HG02943 (cell line): ENCODE measurements at regions not wholly inside any gene's neighbourhood (a gene's known extent, or its start where the extent isn't known, plus 50 kb on each side); places are given as distances from the start of the nearest gene placed in this dataset.

Source experiments
- ATAC-seq: cut with Tn5 transposase; IDR thresholded peaks from one replicate; pipeline ENCODE4 v1.9.1; 2021; ENCODE audit warnings: mild to moderate bottlenecking, low read depth, moderate library complexity; ENCODE audit not compliant: unreplicated experiment

DNA sequence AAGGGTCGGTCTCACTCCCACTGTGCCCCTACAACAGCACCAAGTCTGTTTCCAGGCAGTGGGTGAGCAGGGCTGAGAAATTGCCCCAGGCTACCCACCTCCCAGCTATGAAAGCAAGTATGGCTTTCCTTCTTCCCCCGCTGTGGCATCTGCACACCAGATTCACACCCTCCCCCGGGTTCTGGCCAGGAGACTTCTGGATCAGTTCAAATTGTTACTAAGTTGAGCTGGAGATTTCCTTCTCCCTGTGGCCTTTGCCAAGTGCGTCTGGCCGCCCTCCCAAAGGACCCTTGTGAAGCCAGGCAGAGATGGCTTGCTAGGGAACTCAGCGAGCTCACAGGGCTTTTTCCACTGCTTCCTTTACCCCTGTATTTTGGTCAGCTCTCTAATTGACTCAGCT lies 555.4 kb downstream of the SH2D4B start:
- ATAC-seq = no peak

DNA sequence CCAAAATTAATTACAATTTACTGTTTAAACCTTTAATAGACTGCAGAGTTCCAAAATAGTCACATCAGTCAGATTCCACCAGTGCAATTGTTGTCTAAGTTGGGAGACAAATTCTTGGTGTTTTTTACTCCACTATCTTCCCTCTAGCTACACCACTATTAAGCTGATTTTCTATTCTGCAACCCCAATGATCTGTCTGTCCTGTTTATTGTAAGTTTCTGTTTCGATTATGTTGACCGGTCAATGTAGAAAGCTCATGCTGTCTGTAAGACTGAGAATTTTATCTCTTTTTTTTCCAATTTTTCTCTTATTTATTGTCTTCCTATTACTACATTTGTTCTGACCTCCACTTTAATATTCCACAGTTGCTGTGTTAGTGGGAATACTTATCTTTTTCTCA lies 557.5 kb downstream of the SH2D4B start:
- ATAC-seq = no peak

DNA sequence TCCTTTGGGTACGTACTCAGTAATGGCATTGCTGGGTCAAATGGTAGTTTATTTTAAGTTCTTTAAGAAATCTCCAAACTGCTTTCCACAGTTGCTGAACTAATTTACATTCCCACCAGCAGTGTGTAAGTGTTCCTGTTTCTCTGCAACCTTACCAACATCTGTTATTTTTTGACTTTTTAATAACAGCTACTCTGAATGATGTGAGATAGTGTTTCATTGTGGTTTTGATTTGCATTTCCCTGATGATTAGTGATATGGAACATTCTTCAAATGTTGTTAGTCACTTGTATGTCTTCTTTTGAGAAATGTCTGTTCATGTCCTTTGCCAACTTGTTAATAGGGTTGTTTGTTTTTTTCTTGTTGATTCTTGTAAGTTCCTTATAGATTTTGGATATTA lies 558.9 kb downstream of the SH2D4B start:
- no peak for ATAC-seq

DNA sequence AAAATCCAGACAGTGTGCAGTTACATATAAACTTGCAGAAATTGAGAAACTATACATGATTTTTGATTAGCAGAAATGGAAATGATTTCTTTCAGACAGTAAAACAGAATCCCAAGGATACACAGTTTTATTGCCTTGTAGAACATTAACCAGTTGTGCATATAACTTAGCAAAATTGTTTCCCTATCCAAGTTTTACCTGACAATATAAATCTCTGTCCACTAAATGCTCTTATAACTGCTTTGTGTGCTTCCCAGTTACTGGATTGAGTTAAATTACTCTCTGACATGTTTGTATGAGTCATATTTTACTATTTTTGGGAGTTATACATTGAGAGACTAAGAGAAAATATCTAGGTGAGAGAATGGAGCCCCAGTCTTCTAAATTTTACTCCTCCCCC lies 563.4 kb downstream of the SH2D4B start:
- no peak for ATAC-seq

DNA sequence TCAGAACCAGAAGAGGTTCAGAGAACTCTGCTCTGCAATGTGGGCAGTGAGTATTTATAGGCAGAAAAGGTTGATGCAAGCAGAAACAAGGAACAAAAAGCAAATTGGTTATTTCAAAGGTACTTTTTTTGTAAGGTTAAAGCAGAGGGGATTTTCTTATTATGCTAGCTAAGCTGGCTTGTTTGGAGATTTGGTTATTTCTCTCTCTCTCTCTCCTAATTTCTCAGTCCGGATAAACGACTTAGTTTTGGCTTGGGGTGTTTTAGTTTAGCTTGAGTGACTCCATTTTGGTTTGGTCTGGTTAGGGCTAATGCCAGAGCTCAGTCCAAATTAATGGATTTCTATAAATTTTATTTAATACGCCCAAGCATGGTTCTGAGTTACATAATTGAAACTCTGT lies 566.8 kb downstream of the SH2D4B start:
- no peak for ATAC-seq

DNA sequence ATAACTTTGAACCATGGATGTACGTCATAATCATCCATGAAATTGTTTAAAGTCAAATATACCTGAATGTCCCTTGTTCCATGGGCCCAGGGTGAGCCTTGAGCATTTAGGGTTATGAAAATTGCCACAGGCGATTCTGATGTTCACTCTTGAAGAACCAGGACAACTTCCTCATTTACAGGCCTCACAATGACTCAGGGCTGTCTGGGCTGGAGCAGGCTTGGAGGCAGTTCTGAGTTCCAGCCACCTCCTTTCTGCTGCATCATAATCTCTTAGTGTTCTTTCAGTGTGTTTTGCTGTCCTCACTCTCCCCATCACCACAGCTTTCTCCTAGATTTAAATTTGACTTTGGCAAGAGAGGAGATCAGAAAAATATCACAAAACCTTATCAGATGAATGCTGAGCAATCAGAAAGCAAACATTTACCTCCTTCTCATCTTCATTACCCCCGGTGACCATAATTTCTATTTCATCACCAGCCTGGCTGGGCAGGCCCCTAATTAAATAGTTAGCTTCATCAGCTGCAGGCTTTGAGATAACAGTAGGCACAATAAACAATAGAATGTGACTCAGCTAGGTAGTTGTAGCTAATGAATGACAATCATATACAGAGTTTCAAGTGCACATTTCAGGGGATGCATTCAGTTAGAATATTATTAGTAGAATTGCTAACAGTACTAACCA lies 571.0 kb downstream of the SH2D4B start:
- ATAC-seq = peak; percentile 80

DNA sequence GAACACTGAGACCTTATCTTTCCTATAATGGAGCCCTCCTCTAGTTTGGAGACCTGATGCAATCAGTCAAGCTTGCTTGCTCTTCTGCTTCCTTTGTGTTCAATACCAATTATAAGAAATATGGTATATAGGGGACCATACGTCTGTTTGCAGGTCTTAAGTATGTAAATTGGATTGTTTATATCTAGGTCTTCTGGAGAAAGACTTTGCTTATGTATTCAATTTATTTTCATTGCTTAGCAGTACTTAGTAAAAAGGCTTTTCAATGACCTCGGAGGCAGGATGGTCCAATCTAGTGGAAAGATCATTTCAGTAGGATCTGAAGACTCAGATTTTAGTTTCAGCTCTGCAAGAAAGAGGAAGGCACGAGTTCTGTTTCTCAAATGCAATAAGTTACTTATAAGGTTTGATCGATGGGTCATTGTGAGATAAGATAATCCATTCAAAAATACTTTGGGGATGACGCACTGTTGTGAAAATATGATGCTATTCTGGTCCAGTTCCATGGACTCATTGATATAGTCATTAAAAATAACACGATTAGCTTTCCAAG lies 571.6 kb downstream of the SH2D4B start:
- ATAC-seq = peak; percentile 46

DNA sequence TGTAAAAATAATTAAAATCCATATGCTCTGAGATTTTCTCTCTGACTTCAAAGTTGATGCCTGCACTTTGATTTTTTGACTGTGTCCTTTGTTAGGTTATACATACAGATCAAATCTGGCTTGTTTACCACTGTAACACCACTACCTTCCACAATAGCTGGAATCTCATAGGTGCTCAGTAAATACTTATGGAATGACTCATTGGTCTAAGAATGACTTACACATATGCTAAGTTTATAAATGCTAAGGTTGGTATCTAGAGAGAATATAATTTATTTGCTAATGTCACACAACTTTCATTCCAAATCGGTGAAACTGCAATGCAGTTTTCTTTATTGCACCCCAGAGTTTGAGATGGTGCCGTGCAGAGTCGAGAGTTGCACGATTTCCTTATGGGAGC lies 578.5 kb downstream of the SH2D4B start:
- ATAC-seq = no peak

DNA sequence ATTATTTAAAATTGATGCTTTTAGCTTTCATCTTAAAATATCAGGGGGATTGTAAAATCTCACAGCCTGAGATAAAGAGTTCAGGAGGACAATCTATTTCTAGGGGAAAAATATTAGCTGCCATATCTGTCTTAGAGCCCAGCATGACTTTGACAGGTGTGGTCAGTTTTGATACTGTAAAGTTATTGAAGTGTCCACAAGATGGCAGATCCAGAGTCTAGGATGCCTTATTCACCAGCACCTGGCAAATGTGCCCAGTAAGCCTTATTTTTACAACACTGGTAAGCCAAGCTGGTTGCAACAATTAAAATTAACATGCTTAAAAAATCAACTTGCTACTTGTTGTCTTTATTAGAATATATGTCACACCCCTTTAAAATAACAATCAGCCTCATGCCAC lies 579.3 kb downstream of the SH2D4B start:
- ATAC-seq = no peak

DNA sequence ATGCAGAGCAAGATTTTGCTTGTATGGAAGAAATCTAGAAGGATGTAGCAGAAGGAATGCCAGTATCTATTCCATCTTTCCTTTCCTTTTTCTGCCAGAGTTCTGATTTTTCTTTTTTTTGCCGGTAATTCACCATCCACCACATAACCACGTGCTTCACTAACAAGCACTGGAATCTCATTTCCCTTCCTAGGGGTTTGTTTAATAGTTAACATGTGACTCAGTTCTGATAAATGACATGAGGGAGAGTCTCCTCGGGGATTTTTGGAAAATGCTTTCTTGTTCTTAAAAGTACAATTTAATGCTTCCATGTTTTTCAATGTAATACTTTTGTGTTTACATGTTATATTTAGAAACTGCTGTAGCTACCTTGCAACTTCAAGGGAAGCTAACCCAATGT lies 590.2 kb downstream of the SH2D4B start:
- ATAC-seq = no peak

DNA sequence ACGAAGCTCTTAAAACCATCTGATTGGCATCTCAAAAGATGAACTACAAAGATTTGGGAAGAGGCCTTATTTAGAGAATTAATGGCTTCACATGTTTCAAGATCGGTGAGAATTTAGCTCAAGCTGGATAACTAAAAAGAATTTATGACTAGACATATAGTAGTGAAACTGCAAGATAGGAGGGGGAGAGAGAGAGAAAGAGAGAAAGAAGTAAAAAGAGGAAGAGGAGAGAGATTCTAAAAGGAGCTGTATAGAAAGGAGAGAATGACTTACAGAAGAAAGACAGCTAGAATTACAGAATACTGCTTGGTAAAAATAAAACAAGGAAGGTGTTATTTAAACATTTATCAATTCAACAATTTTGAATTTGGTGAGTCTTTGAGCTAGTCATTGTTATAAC lies 592.3 kb downstream of the SH2D4B start:
- no peak for ATAC-seq

DNA sequence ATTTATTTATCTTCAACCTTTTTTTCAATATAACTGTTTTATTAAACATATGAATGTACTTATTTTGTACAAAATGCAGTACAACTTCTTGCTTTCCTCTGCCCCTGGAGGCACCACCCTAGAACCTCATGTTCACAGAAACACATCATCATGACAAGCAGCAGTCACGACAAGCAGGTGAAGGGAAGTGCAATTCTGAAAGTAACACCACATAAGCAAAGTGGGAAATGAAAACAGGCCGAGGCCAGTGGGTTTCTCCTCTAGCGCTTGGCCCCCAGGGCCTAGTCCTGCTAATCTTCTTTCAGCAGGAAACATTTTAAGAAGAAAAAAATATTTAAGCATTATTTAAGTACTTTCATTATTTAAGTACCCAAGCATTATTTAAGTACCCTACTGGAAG lies 598.1 kb downstream of the SH2D4B start:
- ATAC-seq = no peak

DNA sequence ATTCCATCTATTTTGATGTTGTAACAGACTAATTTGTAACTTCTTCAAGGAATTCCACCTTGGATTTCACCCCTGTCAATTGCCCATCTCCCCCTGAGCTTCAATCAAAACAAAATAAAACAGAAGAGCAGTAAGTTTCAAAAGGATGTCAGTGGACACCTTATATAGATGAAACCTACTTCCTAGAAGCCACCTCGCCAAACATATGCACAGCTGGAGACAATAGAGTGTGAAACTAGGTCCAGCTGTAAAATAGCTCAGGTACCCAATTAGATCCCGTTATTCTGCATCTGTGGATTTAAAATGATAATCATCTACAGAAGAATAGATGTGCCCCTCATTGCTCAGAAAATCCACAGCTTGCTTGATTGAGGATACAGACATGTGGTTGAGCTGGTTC lies 598.6 kb downstream of the SH2D4B start:
- ATAC-seq = no peak

DNA sequence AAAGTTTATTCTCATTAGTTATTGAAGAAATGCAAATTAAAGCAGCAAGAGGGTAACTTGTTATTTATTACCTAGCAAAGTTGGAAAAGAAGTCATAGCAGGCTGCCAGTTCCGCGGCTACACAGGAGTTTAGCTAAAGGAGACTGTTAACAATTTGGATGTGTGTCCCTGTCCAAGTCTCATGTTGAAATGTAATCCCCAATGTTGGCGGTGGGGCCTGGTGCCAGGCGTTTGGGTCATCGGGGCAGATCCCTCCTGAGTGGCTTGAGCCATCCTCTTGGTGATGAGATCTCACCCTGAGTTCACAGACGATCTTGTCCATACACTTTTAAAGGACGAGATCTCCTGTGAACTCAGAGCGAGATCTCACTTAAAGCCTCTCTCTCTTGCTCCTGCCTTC lies 608.3 kb downstream of the SH2D4B start:
- ATAC-seq = no peak

DNA sequence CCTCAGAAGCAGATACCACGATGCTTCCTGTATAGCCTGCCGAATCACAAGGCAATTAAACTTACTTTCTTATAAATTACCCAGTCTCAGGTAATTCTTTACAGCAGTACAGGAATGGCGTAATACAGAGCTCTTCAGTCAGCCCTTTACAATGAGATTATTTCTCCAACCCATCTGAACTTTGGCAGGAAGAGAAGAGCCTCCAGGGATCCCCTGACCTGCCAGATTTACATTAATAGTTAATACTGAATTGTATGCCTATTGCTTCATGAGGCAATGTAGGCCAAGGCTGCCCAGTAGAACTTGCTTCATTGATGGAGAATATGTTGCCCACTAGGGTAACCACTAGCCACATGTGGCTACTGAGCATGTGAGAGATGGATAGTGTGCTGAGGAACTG lies 608.7 kb downstream of the SH2D4B start:
- ATAC-seq = no peak

DNA sequence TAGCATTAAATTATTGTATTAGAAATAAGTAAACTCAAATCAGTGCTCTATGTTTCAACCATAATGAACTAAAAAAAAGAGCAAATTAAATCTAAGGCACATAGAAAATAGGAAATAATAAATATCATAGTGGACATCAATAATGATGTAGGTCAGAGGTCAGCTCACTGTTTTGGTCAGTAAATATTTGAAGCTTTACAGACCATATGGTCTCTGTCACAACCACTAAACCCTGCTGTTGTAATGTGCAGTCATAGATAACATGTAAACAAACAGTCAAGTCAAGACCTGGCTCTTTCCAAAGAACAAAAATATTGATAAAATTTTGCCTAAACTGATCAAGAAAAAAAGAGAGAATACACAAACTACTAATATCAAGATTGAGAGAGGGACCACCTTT lies 615.0 kb downstream of the SH2D4B start:
- no peak for ATAC-seq

DNA sequence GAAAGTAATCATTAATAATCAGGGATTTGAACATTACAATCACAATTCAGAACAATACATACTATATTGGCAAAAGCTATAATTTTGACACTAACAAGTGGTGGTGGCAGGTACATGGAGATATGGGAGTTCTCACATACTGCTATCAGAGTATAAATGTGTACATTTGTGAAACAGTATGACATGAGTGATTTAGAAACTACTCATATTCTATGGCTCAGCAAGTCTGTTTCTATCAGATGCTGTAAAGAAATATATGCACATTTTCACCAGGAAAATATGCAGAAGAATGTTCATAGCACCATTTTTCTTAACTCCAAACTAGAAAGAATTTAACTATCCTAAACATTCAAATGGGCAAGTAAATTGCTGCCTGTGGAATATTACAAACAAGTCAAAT lies 620.0 kb downstream of the SH2D4B start:
- ATAC-seq = no peak

DNA sequence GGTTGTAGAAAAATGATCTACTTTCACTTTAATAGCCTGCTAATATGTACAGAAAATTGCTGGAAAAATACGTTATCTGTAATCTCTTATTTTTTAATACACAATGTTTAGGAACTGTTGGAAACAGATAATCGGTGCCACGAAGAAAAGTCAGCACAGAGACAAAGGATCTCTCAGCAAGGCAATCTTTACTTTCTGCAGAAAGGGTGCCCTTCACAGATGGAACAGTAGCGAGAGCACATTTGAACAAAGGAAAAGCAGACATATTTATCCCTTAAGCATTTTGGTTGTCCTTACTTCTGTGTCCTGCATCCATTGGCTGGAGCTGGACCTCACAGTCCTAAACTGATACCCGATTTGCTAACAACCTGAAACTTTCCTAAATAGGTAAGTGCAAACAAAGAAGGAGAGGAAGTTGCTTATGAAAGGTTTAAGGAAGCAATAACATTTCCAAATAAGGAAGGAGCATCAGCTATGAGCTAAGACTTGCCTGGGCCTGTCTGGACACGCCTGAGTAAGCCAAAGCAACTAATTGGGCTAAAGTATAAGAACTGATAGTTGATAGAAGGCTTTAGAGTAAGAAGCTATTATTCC lies 640.0 kb downstream of the SH2D4B start:
- no peak for ATAC-seq

DNA sequence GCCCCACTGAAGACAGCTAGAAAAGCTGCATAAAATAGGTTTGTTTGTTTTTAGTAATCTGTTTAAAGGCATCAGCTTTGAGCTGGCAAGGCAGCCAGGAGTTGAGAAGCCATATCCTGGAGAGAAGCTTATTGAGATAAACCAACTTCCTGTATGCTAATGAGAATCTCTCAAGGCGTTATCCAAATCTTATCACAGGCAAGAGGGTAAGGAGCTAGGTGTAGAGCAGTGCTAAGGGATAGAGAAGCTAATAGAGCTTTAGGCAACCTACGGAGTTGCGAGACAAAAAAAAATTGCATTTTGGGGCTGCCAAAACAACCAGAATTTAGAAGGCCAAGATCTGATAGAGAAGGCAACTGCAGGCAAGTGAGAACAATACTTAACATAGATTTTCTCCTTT lies 641.6 kb downstream of the SH2D4B start:
- no peak for ATAC-seq

DNA sequence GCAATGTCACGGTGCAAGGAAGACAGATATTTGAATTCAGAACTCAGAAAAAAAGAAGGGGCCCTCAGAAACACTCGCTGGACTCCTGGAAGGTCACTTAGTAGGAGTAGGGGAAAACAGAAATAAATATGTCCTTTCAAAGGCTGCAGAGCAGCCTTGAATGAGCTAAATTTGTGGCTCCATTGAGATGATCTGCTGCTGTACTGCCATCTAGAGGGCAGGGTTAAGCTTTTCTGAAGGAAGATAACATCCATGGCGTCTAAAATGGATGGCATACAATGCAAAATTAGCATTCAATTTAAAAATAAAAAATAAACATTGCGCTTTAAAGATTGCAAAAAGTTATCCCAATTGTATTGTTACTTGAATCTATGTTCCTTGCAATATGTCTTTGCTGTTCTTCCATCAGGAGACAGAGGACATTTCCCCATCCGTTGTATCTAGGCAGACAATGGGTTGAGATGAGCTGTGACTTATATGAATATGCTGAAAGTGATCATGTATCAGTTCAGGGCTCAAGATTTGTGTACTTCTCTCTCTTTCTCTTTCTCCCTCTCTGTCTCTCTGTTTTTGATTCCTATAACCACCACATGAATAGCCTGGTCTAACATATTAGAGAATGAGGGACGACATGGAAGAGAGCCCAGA lies 642.2 kb downstream of the SH2D4B start:
- ATAC-seq = no peak

DNA sequence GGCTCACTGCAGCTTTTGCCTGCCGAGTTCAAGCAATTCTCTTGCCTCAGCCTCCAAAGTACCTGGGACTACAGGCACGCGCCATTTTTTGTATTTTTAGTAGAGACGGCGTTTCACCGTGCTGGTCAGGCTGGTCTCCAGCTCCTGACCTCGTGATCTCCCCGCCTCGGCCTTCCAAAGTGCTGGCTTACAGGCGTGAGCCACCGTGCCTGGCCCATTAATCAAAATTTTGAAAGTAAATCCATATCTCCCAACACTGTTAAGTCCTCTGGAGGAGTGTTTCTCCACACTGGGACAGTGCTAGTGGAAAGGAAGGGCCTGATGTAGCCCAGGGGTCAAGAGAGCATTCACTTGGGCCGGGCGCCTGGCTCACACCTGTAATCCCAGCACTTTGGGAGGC lies 644.6 kb downstream of the SH2D4B start:
- ATAC-seq = no peak

DNA sequence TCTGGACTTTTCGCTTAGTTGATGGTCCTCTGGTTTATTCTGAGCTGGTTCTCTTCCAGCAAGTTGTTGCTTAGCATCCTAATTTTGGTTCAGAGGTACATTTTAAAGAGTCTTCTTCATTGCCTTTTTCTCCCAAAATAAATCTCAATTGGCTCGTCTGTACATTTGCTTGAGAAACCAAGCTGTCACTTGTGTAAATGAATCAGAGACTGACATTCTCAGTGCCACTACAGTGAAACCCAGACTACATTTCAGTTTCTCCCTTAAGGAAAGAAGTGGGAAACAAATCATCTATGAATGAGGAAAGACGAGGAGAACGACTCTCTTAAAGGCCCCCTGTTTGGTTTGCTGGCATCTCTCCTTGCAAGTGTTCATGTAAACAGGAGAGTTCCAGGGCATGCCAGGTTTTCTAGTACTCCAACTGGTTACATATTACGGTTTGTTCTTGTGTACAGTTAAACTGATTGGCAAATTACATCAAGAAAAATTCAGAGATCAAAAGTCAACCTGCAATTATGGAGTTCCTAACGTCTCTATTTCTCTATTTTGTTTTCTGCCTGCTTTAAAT lies 654.6 kb downstream of the SH2D4B start:
- no peak for ATAC-seq
